Endodermal cell (in vitro differentiated cells): ENCODE measurements at regions not wholly inside any gene's neighbourhood (a gene's known extent, or its start where the extent isn't known, plus 50 kb on each side); places are given as distances from the start of the nearest gene placed in this dataset.

Experiments used
- DNase-seq: peaks from one replicate; pipeline ENCODE4 v3.0.0-alpha.2; 2017
- H3K27ac ChIP-seq: 2 replicates; pipeline ENCODE4 v1.5.1; 2013; ENCODE audit warnings: mild to moderate bottlenecking, low read depth, low read length, moderate library complexity
- H3K27me3 ChIP-seq: 2 replicates; pipeline ENCODE4 v1.6.1; 2013; ENCODE audit warnings: mild to moderate bottlenecking, low read length, moderate library complexity; ENCODE audit not compliant: insufficient read depth, control insufficient read depth, poor library complexity, severe bottlenecking
- H3K36me3 ChIP-seq: 2 replicates; pipeline ENCODE4 v1.7.0; 2013; ENCODE audit warnings: mild to moderate bottlenecking, low read length, moderate library complexity; ENCODE audit not compliant: control insufficient read depth, insufficient read depth
- H3K4me1 ChIP-seq: one replicate; pipeline ENCODE4 v1.7.0; 2013; ENCODE audit warnings: low read length; ENCODE audit not compliant: control insufficient read depth, insufficient read depth
- H3K4me3 ChIP-seq: 2 replicates; pipeline ENCODE4 v1.5.1; 2013; ENCODE audit warnings: mild to moderate bottlenecking, low read length, moderate library complexity
- H3K9ac ChIP-seq: 2 replicates; pipeline ENCODE4 v1.6.1; 2013; ENCODE audit warnings: mild to moderate bottlenecking, low read length, moderate library complexity; ENCODE audit not compliant: poor library complexity, severe bottlenecking; ENCODE audit errors: extremely low read depth
- H3K9me3 ChIP-seq: 2 replicates; pipeline ENCODE4 v1.6.1; 2013; ENCODE audit warnings: mild to moderate bottlenecking, low read length, moderate library complexity; ENCODE audit not compliant: control insufficient read depth
- H3K27ac Mint-ChIP-seq: 2 replicates; pipeline ENCODE4 v1.8.0; 2020; ENCODE audit warnings: mixed read lengths
- H3K27me3 Mint-ChIP-seq: 2 replicates; pipeline ENCODE4 v1.8.0; 2021; ENCODE audit warnings: mild to moderate bottlenecking, mixed read lengths; ENCODE audit not compliant: insufficient read depth
- H3K36me3 Mint-ChIP-seq: 2 replicates; pipeline ENCODE4 v1.8.0; 2020; ENCODE audit warnings: low read depth, mixed read lengths
- H3K4me1 Mint-ChIP-seq: 2 replicates; pipeline ENCODE4 v1.8.0; 2020; ENCODE audit warnings: mixed read lengths
- H3K4me3 Mint-ChIP-seq: 2 replicates; pipeline ENCODE4 v1.8.0; 2020; ENCODE audit warnings: mild to moderate bottlenecking, moderate library complexity, mixed read lengths
- H3K9me3 Mint-ChIP-seq: 2 replicates; pipeline ENCODE4 v1.8.0; 2020; ENCODE audit warnings: mild to moderate bottlenecking, mixed read lengths
- WGBS, 2 experiments: methylation state at CpG; one replicate each; pipeline versions ENCODE4 v1.1.5 to v1.1.7; 2013; ENCODE audit warnings: missing lambda C conversion rate in 2 of 2, mixed read lengths in 1 of 2; ENCODE audit not compliant: insufficient coverage in 1 of 2, insufficient read length in 1 of 2; 5-methylcytosine and 5-hydroxymethylcytosine counted together
- TF ChIP-seq, protein P1 (sequence below): fragments of 200-600 bp; sonication (generic); conservative IDR thresholded peaks from 2 replicates; pipeline ENCODE4 v1.5.0; 2021; ENCODE audit warnings: antibody characterized with exemption, mild to moderate bottlenecking

DNA sequence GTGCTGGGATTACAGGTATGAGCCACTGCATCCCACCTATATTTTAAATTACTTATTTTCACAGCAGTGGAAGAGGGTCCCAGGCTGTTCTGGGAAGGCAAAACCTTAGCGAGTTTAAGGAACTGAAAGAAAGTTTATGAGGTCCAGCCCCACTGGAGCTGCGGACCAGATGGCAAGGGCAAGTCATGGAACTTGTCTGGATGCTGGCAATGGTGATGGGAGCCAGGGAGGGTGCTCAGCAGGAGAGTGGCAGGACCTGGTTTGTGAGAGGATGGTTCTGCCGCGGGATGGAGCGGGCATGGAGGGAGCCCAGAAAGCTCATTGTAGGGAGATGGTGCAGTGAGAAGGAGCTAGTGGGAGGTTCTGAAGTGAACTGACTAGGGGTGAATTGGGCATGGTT is 50.6 kb upstream of the SLC45A1 start:
- Histone ChIP-seq H3K36me3 (no peaks in the 10 kb centered on the region), H3K4me1 (no peaks in the 10 kb centered on the region), H3K27ac (no peak overlapping the region), H3K9ac (no peak overlapping the region), H3K27me3 (no peaks in the 10 kb centered on the region), H3K4me3 (no peak overlapping the region), H3K9me3 (no peaks in the 10 kb centered on the region)
- TF ChIP-seq, protein P1, sequence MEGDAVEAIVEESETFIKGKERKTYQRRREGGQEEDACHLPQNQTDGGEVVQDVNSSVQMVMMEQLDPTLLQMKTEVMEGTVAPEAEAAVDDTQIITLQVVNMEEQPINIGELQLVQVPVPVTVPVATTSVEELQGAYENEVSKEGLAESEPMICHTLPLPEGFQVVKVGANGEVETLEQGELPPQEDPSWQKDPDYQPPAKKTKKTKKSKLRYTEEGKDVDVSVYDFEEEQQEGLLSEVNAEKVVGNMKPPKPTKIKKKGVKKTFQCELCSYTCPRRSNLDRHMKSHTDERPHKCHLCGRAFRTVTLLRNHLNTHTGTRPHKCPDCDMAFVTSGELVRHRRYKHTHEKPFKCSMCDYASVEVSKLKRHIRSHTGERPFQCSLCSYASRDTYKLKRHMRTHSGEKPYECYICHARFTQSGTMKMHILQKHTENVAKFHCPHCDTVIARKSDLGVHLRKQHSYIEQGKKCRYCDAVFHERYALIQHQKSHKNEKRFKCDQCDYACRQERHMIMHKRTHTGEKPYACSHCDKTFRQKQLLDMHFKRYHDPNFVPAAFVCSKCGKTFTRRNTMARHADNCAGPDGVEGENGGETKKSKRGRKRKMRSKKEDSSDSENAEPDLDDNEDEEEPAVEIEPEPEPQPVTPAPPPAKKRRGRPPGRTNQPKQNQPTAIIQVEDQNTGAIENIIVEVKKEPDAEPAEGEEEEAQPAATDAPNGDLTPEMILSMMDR: no peak
- H3K36me3 Mint-ChIP-seq: no peaks in the 10 kb centered on the region
- H3K9me3 Mint-ChIP-seq: no peaks in the 10 kb centered on the region
- no peaks in the 10 kb centered on the region for H3K27me3 Mint-ChIP-seq
- peak; percentile 71 for DNase-seq
- 52 to 67% methylated on average over 5 of the region's 5 CpGs for WGBS, 2 experiments
- peak overlapping the region; percentile 74 for H3K27ac Mint-ChIP-seq
- peaks cover 28% of the 10 kb centered on the region for H3K4me1 Mint-ChIP-seq
- no peak overlapping the region for H3K4me3 Mint-ChIP-seq

- TF ChIP-seq, protein P1: no peak
- no peak overlapping the region for H3K9ac ChIP-seq
- DNase-seq: peak; percentile 56
- H3K9me3 ChIP-seq: no peaks in the 10 kb centered on the region
- H3K4me1 ChIP-seq: no peaks in the 10 kb centered on the region
- H3K4me3 ChIP-seq: no peak overlapping the region
- Mint-ChIP-seq H3K36me3 (no peaks in the 10 kb centered on the region), H3K4me1 (peaks cover 28% of the 10 kb centered on the region), H3K27me3 (no peaks in the 10 kb centered on the region), H3K27ac (peak overlapping the region; percentile 84), H3K9me3 (no peaks in the 10 kb centered on the region), H3K4me3 (no peak overlapping the region)
- no peaks in the 10 kb centered on the region for H3K36me3 ChIP-seq
- no peaks in the 10 kb centered on the region for H3K27me3 ChIP-seq
- no peak overlapping the region for H3K27ac ChIP-seq
- WGBS, 2 experiments: 65 to 66% methylated on average over 5 to 6 of the region's 8 CpGs
Measured at GRCh38 chr1:8266436-8267165, 51.3 kb upstream of the SLC45A1 start.

DNA sequence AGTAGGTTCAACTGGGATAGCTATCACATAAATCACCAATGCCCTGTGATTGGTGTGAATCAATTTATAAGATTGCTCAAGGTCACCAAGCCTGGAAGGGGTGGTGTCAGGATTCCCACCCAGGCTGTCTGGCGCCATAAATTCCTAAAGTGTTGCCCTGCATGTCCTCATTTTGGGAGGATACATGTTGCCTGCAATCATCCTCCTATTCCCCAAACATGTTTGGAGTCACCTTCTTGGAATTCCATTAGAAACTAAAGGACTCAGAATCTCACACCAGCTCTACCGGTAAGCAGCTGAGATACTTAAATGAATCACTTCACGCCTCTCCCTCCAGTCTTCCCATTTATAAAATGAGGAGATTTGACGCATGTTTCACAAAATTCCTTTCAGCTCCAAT is 54.1 kb upstream of the SLC45A1 start:
- no peak overlapping the region for H3K27ac ChIP-seq
- no peaks in the 10 kb centered on the region for H3K36me3 Mint-ChIP-seq
- no peak overlapping the region for H3K4me3 Mint-ChIP-seq
- no peak overlapping the region for H3K9ac ChIP-seq
- DNase-seq: no peak
- TF ChIP-seq, protein P1: no peak
- H3K4me1 ChIP-seq: peaks cover 5% of the 10 kb centered on the region
- H3K4me3 ChIP-seq: no peak overlapping the region
- H3K9me3 Mint-ChIP-seq: no peaks in the 10 kb centered on the region
- H3K9me3 ChIP-seq: no peaks in the 10 kb centered on the region
- WGBS, 2 experiments: 89 to 96% methylated on average over 4 of the region's 4 CpGs
- no peaks in the 10 kb centered on the region for H3K27me3 ChIP-seq
- peak overlapping the region; percentile 17 for H3K27ac Mint-ChIP-seq
- H3K27me3 Mint-ChIP-seq: no peaks in the 10 kb centered on the region
- H3K4me1 Mint-ChIP-seq: peaks cover 29% of the 10 kb centered on the region
- no peaks in the 10 kb centered on the region for H3K36me3 ChIP-seq
